GM18505 (cell line): ENCODE measurements at regions not wholly inside any gene's neighbourhood (a gene's known extent, or its start where the extent isn't known, plus 50 kb on each side); places are given as distances from the start of the nearest gene placed in this dataset.

Source experiments
- ATAC-seq: cut with Tn5 transposase; IDR thresholded peaks from one replicate; pipeline ENCODE4 v1.9.1; 2021; ENCODE audit not compliant: unreplicated experiment
- POLR2A ChIP-seq: IDR thresholded peaks from 4 replicates; pipeline ENCODE4 v1.6.1; 2011; ENCODE audit warnings: borderline replicate concordance; ENCODE audit not compliant: insufficient read depth, insufficient read length; ENCODE audit errors: extremely low read depth

DNA sequence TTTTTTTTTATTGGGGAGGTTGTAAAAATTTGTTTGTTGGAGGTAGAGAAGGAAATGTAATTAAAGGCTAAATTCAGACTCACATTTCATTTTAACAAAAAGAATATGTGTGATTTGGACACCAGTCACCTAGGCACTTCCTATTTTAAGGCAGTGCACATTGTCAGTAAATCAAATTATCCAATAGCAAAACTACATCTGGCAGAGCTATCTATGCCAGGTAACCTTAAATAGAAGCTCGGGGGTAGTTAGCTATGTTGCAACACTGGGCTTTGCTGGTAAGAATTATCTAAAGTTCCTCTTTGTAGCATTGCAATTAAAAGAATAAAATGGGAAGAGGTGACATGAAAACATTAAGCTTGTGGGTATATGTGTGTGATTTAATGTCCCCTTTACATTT, 1064.4 kb upstream of the ZEB2 start:
- TF ChIP-seq POLR2A: no peak
- no peak for ATAC-seq

DNA sequence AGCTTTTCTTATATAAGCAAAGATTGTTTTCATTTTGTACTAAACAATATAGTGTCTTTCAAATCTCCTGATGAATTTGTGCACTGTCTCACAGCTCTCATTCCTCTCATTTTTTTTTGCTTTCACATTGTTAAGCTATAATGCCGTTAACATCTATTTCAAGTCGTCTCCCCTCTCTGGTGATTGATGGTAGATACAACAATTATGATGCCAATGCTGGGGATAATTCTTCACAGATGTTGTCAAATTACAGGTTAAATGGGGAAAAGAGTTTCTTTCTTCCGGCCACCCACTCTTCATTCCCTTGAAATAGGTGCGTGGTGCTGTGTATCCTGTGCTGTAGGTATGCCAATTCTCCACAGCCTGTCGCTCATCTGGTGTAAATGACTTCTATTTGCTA, 1053.7 kb upstream of the ZEB2 start:
- no peak for ATAC-seq
- no peak for TF ChIP-seq POLR2A

GRCh38 chr2:145572238-145572637, 1052.3 kb upstream of the ZEB2 start:
- TF ChIP-seq POLR2A: no peak
- ATAC-seq: no peak

GRCh38 chr2:145569108-145569507, 1049.2 kb upstream of the ZEB2 start:
- TF ChIP-seq POLR2A: no peak
- ATAC-seq: no peak

- no peak for ATAC-seq
- TF ChIP-seq POLR2A: no peak
These were observed 1044.1 kb upstream of the ZEB2 start for GRCh38 chr2:145563741-145564615.

- no peak for TF ChIP-seq POLR2A
- no peak for ATAC-seq
These were observed 1041.2 kb upstream of the ZEB2 start for GRCh38 chr2:145561152-145561551.

- no peak for ATAC-seq
- TF ChIP-seq POLR2A: no peak
These were observed 1038.9 kb upstream of the ZEB2 start for GRCh38 chr2:145558617-145559350.

DNA sequence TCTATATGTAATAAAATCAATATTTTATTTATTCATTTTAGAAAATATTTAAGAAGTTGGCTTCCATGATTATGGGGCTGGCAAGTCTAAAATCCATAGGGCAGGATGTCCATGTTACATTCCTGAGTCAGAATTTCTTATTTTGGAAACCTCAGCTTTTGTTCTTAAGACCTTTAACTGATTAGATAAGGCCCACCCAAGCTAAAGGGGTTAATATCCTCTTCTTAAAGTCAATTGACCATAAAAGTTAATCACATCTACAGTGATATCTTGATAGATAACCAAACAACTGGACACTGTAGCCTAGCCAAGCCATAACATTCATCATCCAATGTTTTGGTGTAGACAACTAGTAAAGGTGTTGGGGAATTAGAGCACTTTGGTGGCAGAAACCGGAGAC, 1035.4 kb upstream of the ZEB2 start:
- no peak for TF ChIP-seq POLR2A
- ATAC-seq: no peak

- no peak for ATAC-seq
- no peak for TF ChIP-seq POLR2A
These were observed 1031.8 kb upstream of the ZEB2 start for GRCh38 chr2:145551686-145552085.

DNA sequence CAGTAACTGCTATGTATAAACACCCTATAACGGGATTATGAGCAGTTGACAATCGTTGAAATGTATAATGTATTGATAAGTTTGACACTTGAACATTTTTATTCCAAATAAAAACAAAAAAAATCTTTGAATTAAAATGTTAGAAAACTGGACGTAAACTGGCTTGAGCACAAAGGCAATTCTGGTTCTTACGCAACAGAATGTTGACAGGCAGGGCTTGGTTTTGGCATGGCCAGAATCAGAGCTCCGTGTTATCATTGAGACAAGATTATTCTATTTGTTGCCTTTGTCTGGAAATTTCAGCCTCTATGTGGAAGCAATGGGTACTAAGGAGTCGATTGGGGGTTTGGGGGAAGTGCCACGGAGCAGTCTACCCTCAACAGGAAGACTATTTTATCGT, 1028.6 kb upstream of the ZEB2 start:
- no peak for TF ChIP-seq POLR2A
- ATAC-seq: no peak

DNA sequence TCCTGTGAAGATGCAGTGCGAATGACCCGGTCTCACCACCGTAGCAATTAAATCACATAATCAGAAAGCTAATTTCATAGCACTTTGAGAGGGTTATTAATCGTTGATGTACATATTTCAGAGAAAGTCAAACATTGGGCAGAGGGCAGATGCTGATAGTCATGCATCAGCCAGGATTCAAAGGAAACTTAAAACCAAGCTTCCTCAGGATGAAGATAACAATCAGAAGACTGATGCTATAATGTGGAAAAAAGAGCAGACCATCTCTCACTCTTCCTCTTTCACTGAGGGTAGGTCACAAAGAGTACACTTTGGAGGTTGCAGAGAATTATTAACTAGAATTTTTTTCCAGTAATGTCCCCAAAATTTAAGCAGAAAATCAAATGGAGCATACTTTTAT, 1027.7 kb upstream of the ZEB2 start:
- TF ChIP-seq POLR2A: no peak

GRCh38 chr2:145546091-145546490, 1026.2 kb upstream of the ZEB2 start:
- TF ChIP-seq POLR2A: no peak
- no peak for ATAC-seq

More for the DNA sequence above, 1027.7 kb upstream of the ZEB2 start:
- ATAC-seq: no peak

- TF ChIP-seq POLR2A: no peak
- no peak for ATAC-seq
These were observed 1023.9 kb upstream of the ZEB2 start for GRCh38 chr2:145543856-145544255.

DNA sequence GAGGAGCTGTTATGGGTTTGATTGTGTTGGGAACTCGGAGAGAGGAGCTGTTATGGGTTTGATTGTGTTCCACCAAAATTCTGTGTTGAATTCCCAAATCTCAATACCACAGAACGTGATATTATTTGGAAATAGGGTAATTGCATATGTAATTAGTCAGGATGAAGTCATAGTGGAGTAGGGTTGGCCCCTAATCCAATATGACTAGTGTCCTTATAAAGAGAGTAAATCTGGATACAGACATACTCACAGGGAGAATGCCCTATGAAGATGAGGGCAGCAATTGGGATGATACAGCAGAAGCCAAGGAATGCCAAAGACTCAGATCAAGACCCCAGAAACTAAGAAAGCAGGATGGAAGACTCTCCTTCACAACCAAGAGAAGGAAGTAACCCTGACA, 1023.2 kb upstream of the ZEB2 start:
- no peak for TF ChIP-seq POLR2A
- ATAC-seq: no peak
